ENCODE measurements at regions not wholly inside any gene's neighbourhood (a gene's known extent, or its start where the extent isn't known, plus 50 kb on each side); places are given as distances from the start of the nearest gene placed in this dataset.

- TF ChIP-seq CTCF (IDR thresholded peaks at IDR 0.05) (no peak), POLR2A (IDR thresholded peaks at IDR 0.05) (no peak)
- DNase-seq, result no peak
- H3K27me3 ChIP-seq, result no peaks in the 10 kb centered on the region
- intact Hi-C loops (cut with DNase I), result no loop called here
- H3K9me3 ChIP-seq (replicated peaks in 1 of 3), result no peaks in the 10 kb centered on the region
- no peaks in the 10 kb centered on the region for H3K4me1 ChIP-seq (replicated peaks in 1 of 2)
- WGBS, 4 donors, result 83 to 92% (median 86%) methylated on average over 5 of the region's 5 CpGs
- no peaks in the 10 kb centered on the region for H3K36me3 ChIP-seq (replicated peaks in 1 of 2)
- H3K4me3 ChIP-seq, result no peak overlapping the region
- H3K27ac ChIP-seq, result no peak overlapping the region
These were observed 282.4 kb upstream of the NEGR1 start for GRCh38 chr1:72564749-72565148.

GRCh38 chr1:72557446-72558049, 275.2 kb upstream of the NEGR1 start:
- TF ChIP-seq POLR2A (IDR thresholded peaks at IDR 0.05) (no peak), CTCF (IDR thresholded peaks at IDR 0.05) (no peak)
- WGBS, 4 donors, result 65 to 73% (median 70%) methylated on average over 1 of the region's 1 CpG

GRCh38 chr1:72547412-72547811, 265.1 kb upstream of the NEGR1 start:
- intact Hi-C loops (cut with DNase I), result no loop called here
- no peaks in the 10 kb centered on the region for H3K9me3 ChIP-seq (replicated peaks in 1 of 3)
- H3K27me3 ChIP-seq, result no peaks in the 10 kb centered on the region
- H3K36me3 ChIP-seq (replicated peaks in 1 of 2), result no peaks in the 10 kb centered on the region
- no peak overlapping the region for H3K4me3 ChIP-seq
- no peaks in the 10 kb centered on the region for H3K4me1 ChIP-seq (replicated peaks in 1 of 2)
- DNase-seq, result no peak
- 46 to 61% (median 58%) methylated on average over 1 of the region's 1 CpG for WGBS, 4 donors
- no peak overlapping the region for H3K27ac ChIP-seq
- TF ChIP-seq CTCF (IDR thresholded peaks at IDR 0.05), result no peak
- TF ChIP-seq POLR2A (IDR thresholded peaks at IDR 0.05), result no peak

More at GRCh38 chr1:72557446-72558049, 275.2 kb upstream of the NEGR1 start:
- Histone ChIP-seq H3K27me3 (no peaks in the 10 kb centered on the region), H3K4me1 (replicated peaks in 1 of 2) (no peaks in the 10 kb centered on the region), H3K27ac (no peak overlapping the region), H3K4me3 (no peak overlapping the region), H3K36me3 (replicated peaks in 1 of 2) (no peaks in the 10 kb centered on the region), H3K9me3 (replicated peaks in 1 of 3) (no peaks in the 10 kb centered on the region)
- DNase-seq, result no peak
- intact Hi-C loops (cut with DNase I), result no loop called here

- no peak for DNase-seq
- Histone ChIP-seq H3K4me1 (replicated peaks in 1 of 2) (no peaks in the 10 kb centered on the region), H3K27ac (no peak overlapping the region), H3K27me3 (no peaks in the 10 kb centered on the region), H3K4me3 (no peak overlapping the region), H3K36me3 (replicated peaks in 1 of 2) (no peaks in the 10 kb centered on the region), H3K9me3 (replicated peaks in 1 of 3) (no peaks in the 10 kb centered on the region)
- 69 to 81% (median 79%) methylated on average over 4 of the region's 4 CpGs for WGBS, 4 donors
- intact Hi-C loops (cut with DNase I), result no loop called here
- TF ChIP-seq CTCF (IDR thresholded peaks at IDR 0.05) (no peak), POLR2A (IDR thresholded peaks at IDR 0.05) (no peak)
These were observed 258.3 kb upstream of the NEGR1 start for GRCh38 chr1:72540674-72541073.

Data from adrenal gland (tissue), 9 donors.